ENCODE measurements at regions not wholly inside any gene's neighbourhood (a gene's known extent, or its start where the extent isn't known, plus 50 kb on each side); places are given as distances from the start of the nearest gene placed in this dataset.

- TF ChIP-seq POLR2A (IDR thresholded peaks at IDR 0.05) (no peak), CTCF (IDR thresholded peaks at IDR 0.05) (no peak)
Measured at GRCh38 chr18:60010984-60011383, 111.2 kb downstream of the PMAIP1 start.

Measured in vagina (tissue), 2 donors.